Stimulated activated CD4-positive, alpha-beta T cell treated with anti-CD3 and anti-CD28 coated beads, TNF-alpha, amount 100 ng/mL, for 4 hours (primary cell): ENCODE measurements at regions not wholly inside any gene's neighbourhood (a gene's known extent, or its start where the extent isn't known, plus 50 kb on each side); places are given as distances from the start of the nearest gene placed in this dataset.
A peak's percentile ranks its signal among the peaks of the same experiment; 100 is the strongest.
"Not testable (repeated sequence)": the region's sequence is repeated elsewhere in the genome, so short reads cannot be mapped to it uniquely, and the experiment has no call there.

Experiments
- DNase-seq, 3 experiments: peaks; one replicate each; pipeline ENCODE4 v3.0.0-alpha.2; 2020; ENCODE audit warnings: low read depth in 3 of 3

GRCh38 chr2:43071599-43072550 lies 154.5 kb downstream of the ZFP36L2 start:
- no peak for DNase-seq

DNA sequence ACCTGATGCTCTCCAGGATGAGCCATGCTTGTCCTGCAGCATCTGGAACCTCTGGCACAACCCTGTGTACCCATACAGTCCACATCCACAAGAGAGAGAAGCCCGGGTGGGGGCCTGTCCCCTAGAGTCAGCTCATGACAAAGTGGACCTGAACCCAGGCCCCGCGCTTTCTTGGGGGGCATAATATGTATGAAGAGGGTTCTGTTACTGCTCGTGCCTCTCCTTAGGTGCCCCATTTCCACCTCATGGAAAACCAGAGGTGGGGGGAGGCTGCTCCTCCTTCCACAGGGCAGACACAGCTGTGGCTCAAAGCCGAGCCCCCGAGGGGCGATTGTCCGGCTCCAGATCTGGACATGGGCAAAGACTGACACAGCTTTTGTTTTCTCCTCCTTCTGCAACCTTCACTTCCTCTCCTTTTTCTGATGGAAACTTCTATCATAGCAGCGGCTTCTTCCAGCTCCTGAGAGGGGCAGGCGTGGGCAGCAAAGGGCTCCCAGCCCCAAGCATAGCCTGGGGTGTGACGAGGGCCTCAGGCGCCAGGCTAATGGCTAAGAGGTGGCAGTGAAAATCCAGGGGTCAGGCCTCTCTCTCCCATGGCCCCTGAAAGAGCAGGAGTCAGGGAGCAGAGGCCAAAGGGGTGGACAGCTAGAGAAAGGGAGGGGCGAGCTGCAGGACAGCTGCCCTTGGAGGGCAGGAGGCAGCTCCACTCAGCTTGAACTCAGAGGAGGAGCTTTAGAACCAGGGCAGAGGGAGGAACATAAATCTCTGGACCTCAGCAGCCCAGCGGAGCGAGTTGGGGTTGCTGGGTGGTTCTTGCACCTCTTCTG lies 155.5 kb downstream of the ZFP36L2 start:
- DNase-seq, result no peak

DNA sequence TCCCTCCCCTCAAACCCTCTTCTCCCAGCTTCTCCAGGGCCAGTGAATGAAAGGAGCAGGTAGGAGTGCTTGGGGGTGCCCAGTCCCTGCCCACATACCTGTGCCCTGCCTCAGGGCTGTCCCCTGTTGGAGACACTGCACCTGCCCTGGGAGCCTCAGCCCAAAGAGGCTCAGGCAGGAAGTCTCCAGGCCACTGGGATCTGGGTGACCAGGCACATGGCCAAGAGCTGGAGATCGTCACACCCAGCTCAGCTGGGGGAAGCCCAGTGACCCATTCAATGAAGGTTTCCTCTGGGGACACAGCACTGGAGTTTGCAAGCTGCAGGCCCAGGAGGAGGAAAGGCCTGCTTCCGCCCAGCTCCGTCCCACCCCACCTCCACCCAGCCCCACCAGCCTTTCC lies 156.4 kb downstream of the ZFP36L2 start:
- DNase-seq, result no peak

DNA sequence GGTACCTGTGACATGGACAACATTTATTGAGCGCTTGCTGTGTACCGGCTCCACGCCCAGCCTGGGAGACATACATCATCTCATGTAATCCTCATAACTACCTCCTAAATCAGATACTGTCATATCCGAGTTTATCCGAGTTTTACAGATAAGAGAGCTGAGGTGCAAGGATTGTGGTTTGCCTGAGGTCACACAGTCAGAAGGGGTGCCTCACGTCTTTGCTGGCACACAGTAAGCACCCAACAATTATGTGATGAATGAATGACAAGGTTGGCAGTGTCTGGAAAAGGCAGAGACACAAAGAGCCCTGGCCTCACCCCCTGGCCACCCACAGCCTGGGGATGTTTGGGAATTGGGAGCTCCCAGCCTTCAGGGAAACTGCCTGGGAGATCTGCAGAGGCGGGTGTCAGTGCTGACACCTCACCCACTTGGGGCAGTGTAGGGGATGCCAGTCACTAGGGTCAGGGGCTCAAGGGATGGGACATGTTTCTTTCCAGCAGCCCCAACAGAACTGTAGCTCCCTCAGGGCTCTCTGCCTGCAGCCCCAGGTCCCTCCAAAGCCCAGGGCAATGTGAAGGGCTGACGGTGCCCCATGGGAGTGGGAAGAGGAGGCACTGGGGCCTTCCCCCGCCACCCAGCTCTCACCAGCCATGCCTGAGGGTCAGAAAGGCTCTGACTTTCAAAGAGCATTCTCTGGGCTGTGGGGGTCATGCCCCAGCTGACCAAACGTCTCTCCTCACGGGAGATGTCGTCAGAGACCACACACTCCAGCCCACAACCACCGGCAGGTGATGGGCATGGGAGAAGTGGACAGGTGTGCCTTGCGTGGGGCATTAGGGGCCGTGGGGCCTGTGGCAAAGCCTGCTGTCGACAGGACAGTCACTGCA lies 157.5 kb downstream of the ZFP36L2 start:
- DNase-seq, result no peak

DNA sequence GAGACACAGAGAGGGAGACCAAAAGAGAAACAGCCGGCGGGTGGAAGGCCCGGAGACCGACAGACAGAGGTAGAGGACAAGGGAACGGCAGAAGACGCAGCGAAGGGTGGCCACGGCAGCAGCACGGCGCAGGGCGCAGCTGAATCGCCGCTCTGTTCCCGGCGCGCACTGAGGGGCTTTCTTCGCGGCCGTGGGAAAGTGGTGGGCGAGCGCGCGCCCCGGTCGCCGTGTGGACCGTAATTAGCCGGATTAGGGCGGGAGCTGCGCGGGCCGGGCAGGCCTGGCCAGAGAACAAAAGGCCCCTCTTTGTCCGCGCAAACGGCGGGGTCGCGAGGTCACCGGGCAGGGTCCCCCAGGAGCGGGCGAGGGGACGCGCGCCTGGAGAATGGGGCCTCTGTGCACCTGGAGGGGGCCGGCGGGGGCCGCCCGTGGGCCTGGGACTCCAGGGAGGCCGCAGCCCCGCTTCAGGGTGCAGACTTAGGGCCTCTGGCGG lies 158.3 kb downstream of the ZFP36L2 start:
- DNase-seq, result no peak

- DNase-seq, result no peak
Measured at GRCh38 chr2:43067254-43068040, 159.0 kb downstream of the ZFP36L2 start.

DNA sequence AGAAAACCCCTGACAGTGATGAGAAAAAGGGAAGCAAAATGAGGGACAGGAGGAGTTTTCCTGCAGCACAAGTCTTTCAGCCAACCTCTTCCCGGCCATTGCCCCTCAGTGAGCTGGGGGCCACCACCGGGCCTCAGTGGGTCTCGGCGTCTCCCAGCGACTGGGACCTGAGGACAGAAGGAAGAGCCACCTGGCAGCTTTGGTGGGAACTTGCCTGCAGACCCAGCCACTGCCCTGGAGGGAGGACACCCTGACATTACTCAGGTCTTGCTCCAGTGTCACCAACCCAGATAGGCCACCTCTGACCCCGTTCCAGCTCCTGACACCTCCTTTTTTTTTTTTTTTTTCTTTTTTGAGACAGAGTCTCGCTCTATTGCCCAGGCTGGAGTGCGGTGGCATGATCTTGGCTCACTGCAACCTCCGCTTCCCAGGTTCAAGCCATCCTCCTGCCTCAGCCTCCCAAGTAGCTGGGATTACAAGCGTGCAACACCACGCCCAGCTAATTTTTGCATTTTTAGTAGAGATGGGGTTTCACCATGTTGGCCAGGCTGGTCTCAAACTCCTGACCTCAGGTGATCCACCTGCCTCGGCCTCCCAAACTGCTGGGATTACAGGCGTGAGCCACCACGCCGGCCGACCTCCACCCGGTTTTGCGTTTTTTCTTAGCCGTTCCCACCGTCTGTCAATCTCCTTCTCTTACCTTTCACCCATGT lies 159.7 kb downstream of the ZFP36L2 start:
- not testable (repeated sequence) for DNase-seq

GRCh38 chr2:43065871-43066270 lies 160.5 kb downstream of the ZFP36L2 start:
- no peak for DNase-seq

GRCh38 chr2:43065036-43065435 lies 161.4 kb downstream of the ZFP36L2 start:
- no peak for DNase-seq

DNA sequence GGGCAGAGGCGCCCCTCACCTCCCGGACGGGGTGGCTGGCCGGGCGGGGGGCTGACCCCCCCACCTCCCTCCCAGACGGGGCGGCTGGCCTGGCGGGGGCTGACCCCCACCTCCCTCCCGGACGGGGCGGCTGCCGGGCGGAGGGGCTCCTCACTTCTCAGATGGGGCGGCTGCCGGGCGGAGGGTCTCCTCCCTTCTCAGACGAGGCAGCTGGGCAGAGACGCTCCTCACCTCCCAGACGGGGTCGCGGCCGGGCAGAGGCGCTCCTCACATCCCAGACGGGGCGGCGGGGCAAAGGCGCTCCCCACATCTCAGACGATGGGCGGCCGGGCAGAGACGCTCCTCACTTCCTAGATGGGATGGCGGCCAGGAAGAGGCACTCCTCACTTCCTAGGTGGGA lies 163.3 kb downstream of the ZFP36L2 start:
- DNase-seq, result not testable (repeated sequence)

- DNase-seq, result no peak
Measured at GRCh38 chr2:43062058-43062457, 164.3 kb downstream of the ZFP36L2 start.

DNA sequence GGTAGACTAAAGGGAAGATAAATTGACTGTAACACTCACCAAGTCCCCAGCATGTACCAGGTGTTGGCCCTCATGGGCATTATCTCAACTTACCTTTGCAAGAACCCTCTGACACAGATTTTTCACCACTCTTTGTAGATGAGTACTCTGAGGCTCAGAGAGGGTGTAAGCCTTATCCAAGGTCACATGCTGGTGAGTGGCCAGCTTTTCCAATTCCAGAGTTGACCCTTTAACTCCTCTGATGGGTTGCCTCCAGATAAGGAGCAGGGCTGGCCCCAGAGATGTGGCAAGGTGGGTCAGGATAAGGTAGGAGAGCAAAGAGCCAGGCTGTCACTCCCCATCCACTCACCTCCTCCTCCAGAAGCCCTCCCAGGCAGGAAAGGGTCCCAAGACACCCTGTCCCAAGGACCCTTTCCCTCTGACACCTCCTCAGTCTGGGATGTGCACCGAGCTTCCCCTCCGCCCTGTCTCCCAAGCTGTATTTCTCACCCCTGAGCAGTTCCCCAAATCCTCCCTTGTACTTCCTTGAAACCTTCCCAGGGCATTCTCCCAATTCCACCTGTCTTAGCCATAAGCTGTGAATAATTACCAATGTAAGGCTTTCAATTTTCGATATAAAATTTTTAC lies 165.9 kb downstream of the ZFP36L2 start:
- no peak for DNase-seq

- peak in 2 of 3 experiments; percentile 11 to 13 for DNase-seq
Measured at GRCh38 chr2:43059183-43059897, 167.1 kb downstream of the ZFP36L2 start.

DNA sequence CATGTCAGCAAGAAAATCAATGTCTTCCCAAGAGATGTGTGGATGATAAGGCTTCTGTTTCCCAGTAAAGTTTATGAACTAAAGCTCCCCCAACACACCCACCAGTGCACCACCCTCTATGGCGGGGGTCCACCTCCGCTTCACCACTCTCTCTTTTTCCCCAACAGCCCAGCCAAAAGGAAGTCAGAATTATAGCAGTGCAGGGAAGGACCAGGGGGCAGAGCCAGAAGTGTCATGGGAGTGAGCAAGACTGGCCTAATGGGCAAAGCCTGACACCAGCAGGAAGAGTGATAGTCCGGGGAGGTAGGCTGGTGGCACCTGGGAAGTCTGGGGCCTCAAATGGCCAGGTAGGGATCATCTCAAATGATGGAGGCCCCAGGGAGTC lies 167.7 kb downstream of the ZFP36L2 start:
- no peak for DNase-seq

- DNase-seq, result no peak
Measured at GRCh38 chr2:43057742-43058725, 168.4 kb downstream of the ZFP36L2 start.

DNA sequence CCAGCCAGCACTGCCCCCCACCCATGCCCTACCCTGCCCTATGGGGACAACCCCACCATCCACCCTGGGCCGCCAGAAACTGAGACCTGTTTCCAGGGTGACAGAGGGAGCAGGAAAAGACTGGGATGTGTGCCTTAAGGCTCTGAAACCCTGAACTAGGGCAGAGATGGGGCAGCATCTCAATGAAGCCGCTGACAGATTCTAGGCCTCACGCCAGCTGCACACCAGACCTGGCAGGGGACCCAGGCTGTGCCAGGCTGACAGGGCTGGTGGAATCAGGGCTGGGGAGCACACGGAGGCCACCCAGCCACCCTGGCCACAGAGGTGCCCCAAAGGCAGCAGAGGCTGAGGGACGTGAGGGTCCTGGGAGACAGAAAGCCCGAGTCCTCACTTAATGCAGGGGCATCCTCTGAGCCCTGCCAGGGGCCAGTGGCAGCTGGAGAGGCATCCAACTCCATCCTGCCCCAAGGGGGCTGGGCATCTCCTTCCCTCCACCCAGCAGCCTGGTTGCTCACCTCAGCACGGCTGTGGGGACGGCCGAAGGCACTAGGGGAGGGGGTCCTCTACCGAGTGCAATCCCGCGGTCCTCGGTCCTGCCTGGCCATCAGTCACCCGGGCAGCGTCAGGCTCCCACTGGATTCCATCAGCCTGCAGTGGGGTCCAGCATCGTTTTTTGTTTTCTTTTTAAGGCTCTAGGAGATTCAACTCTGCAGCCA lies 169.2 kb downstream of the ZFP36L2 start:
- no peak for DNase-seq

DNA sequence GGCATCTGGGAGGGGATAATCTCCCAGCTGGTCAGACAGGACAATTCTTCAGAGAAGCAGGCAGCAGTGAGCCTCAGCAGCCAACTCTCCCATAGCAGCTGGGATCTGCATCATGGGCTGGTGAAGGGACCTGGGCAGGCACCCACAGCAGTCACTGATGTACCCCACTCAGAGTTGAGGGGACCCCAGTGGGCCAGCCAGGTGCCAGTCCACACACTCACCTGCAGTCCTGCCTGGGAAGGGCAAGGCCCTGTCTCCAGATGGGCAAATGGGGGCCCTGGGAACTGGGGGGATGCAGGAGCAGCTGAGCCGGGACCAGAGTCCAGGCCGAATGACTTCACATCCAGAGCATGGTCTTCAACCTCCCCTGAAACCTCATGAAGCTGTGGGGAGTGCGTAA lies 170.4 kb downstream of the ZFP36L2 start:
- DNase-seq, result no peak
